ENCODE measurements at regions not wholly inside any gene's neighbourhood (a gene's known extent, or its start where the extent isn't known, plus 50 kb on each side); places are given as distances from the start of the nearest gene placed in this dataset.

- H3K4me1 ChIP-seq (ENCODE audit: insufficient read depth, low read length, poor library complexity, severe bottlenecking): no peaks in the 10 kb centered on the region
- CTCF ChIA-PET: no interaction called here
- no TSS peak for BruUV-seq (replicated peaks)
- H3K4me3 ChIP-seq (ENCODE audit: low read depth, low read length, poor library complexity, severe bottlenecking): no peak overlapping the region
- intact Hi-C loops (cut with micrococcal nuclease; ENCODE audit: unreplicated experiment): no loop called here
- POLR2A ChIA-PET (ENCODE audit: low non-redundant PET): no interaction called here
- H3K36me3 ChIP-seq (ENCODE audit: insufficient read depth, low read length, poor library complexity, severe bottlenecking): no peaks in the 10 kb centered on the region
- H3K9me3 ChIP-seq (ENCODE audit: low read depth, low read length, poor library complexity, severe bottlenecking): no peaks in the 10 kb centered on the region
- TF ChIP-seq CTCF (conservative IDR thresholded peaks at IDR 0.05; ENCODE audit: low read depth, low read length) (no peak), EZH2 (IDR thresholded peaks at IDR 0.05; ENCODE audit: borderline replicate concordance, low read depth, low read length, poor library complexity, severe bottlenecking) (no peak)
- H3K27me3 ChIP-seq (replicated peaks; ENCODE audit: insufficient read depth, low read depth, low read length, poor library complexity): peaks cover 5% of the 10 kb centered on the region
- no peak overlapping the region for H3K27ac ChIP-seq (ENCODE audit: low read depth, low read length, poor library complexity, severe bottlenecking)
- DNase-seq (ENCODE audit: low spot score): no peak
These were observed 122.3 kb downstream of the FAM174B start for GRCh38 chr15:92533298-92533697.

DNA sequence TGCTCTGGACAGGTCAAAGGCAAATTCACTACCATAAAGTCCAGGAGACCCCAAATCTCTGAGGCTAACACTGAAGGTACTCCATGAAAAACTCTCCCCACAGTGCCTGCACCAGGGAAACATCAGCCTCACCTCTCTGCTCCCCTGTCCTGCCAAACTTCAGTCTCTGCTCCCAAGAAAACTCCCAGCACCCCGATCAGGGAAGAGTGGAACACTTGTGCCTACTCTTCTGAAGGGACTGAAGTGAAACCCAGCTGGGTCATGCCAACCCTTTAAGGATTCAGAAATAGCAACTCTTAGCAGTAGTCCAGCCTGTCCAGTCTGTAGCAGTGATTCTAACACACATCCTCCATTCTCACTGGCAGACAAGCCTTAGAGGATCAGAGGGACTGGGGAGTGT is 124.2 kb downstream of the FAM174B start:
- H3K27ac ChIP-seq (ENCODE audit: low read depth, low read length, poor library complexity, severe bottlenecking): no peak overlapping the region
- peaks cover 5% of the 10 kb centered on the region for H3K27me3 ChIP-seq (replicated peaks; ENCODE audit: insufficient read depth, low read depth, low read length, poor library complexity)
- H3K4me1 ChIP-seq (ENCODE audit: insufficient read depth, low read length, poor library complexity, severe bottlenecking): no peaks in the 10 kb centered on the region
- CTCF ChIA-PET: no interaction called here
- no peak for DNase-seq (ENCODE audit: low spot score)
- H3K4me3 ChIP-seq (ENCODE audit: low read depth, low read length, poor library complexity, severe bottlenecking): no peak overlapping the region
- no peaks in the 10 kb centered on the region for H3K9me3 ChIP-seq (ENCODE audit: low read depth, low read length, poor library complexity, severe bottlenecking)
- no peak for TF ChIP-seq EZH2 (IDR thresholded peaks at IDR 0.05; ENCODE audit: borderline replicate concordance, low read depth, low read length, poor library complexity, severe bottlenecking)
- TF ChIP-seq CTCF (conservative IDR thresholded peaks at IDR 0.05; ENCODE audit: low read depth, low read length): no peak
- intact Hi-C loops (cut with micrococcal nuclease; ENCODE audit: unreplicated experiment): no loop called here
- no TSS peak for BruUV-seq (replicated peaks)
- H3K36me3 ChIP-seq (ENCODE audit: insufficient read depth, low read length, poor library complexity, severe bottlenecking): no peaks in the 10 kb centered on the region
- POLR2A ChIA-PET (ENCODE audit: low non-redundant PET): no interaction called here

- H3K4me3 ChIP-seq (ENCODE audit: low read depth, low read length, poor library complexity, severe bottlenecking): no peak overlapping the region
- no peak for DNase-seq (ENCODE audit: low spot score)
- BruUV-seq (replicated peaks): no TSS peak
- H3K27me3 ChIP-seq (replicated peaks; ENCODE audit: insufficient read depth, low read depth, low read length, poor library complexity): peaks cover 5% of the 10 kb centered on the region
- CTCF ChIA-PET: no interaction called here
- TF ChIP-seq EZH2 (IDR thresholded peaks at IDR 0.05; ENCODE audit: borderline replicate concordance, low read depth, low read length, poor library complexity, severe bottlenecking) (no peak), CTCF (conservative IDR thresholded peaks at IDR 0.05; ENCODE audit: low read depth, low read length) (no peak)
- POLR2A ChIA-PET (ENCODE audit: low non-redundant PET): no interaction called here
- no peak overlapping the region for H3K27ac ChIP-seq (ENCODE audit: low read depth, low read length, poor library complexity, severe bottlenecking)
- H3K9me3 ChIP-seq (ENCODE audit: low read depth, low read length, poor library complexity, severe bottlenecking): no peaks in the 10 kb centered on the region
- no peaks in the 10 kb centered on the region for H3K4me1 ChIP-seq (ENCODE audit: insufficient read depth, low read length, poor library complexity, severe bottlenecking)
- intact Hi-C loops (cut with micrococcal nuclease; ENCODE audit: unreplicated experiment): no loop called here
- H3K36me3 ChIP-seq (ENCODE audit: insufficient read depth, low read length, poor library complexity, severe bottlenecking): no peaks in the 10 kb centered on the region
These were observed 126.8 kb downstream of the FAM174B start for GRCh38 chr15:92528736-92529135.

Measured in A673 (cell line).